DND-41 (cell line): ENCODE measurements at regions not wholly inside any gene's neighbourhood (a gene's known extent, or its start where the extent isn't known, plus 50 kb on each side); places are given as distances from the start of the nearest gene placed in this dataset.

ENCODE experiments used
- ATAC-seq: fragments of 200-7000 bp; cut with Tn5 transposase; 3 replicates; pipeline ENCODE4 v1.9.1; 2021; ENCODE audit warnings: low read depth; ENCODE audit not compliant: insufficient read depth
- DNase-seq: peaks from one replicate; pipeline ENCODE4 v3.0.0-alpha.2; 2020
- H2AFZ ChIP-seq: 2 replicates; pipeline ENCODE4 v1.6.0; 2012; ENCODE audit warnings: low read depth, low read length
- H3K27ac ChIP-seq: 2 replicates; pipeline ENCODE4 v1.5.1; 2012; ENCODE audit warnings: low read length, inconsistent platforms
- H3K27me3 ChIP-seq: fragments of 200-600 bp; sonication (generic); 2 replicates; pipeline ENCODE4 v1.6.0; 2012; ENCODE audit warnings: low read length, mild to moderate bottlenecking, inconsistent platforms; ENCODE audit not compliant: insufficient read depth, poor library complexity
- H3K36me3 ChIP-seq: 2 replicates; pipeline ENCODE4 v1.5.1; 2012; ENCODE audit warnings: low read length, inconsistent platforms; ENCODE audit not compliant: insufficient read depth
- H3K4me1 ChIP-seq: 2 replicates; pipeline ENCODE4 v1.5.1; 2012; ENCODE audit warnings: mild to moderate bottlenecking, low read length; ENCODE audit not compliant: insufficient read depth
- H3K4me2 ChIP-seq: 2 replicates; pipeline ENCODE4 v1.6.0; 2012; ENCODE audit warnings: mild to moderate bottlenecking, moderate library complexity, low read length, inconsistent platforms; ENCODE audit not compliant: insufficient read depth
- H3K4me3 ChIP-seq, 2 experiments: fragments of 200-600 bp in 1 of 2; shearing (Covaris generic) in 1 of 2; 2 replicates each; pipeline ENCODE4 v1.5.1; 2012 to 2016; ENCODE audit warnings: inconsistent platforms in 2 of 2, low read length in 2 of 2, mild to moderate bottlenecking in 2 of 2, low read depth in 1 of 2, moderate library complexity in 1 of 2
- H3K79me2 ChIP-seq: 2 replicates; pipeline ENCODE4 v1.6.0; 2012; ENCODE audit warnings: low read length, inconsistent platforms; ENCODE audit not compliant: insufficient read depth
- H3K9ac ChIP-seq: 2 replicates; pipeline ENCODE4 v1.6.0; 2012; ENCODE audit warnings: low read depth, mild to moderate bottlenecking, inconsistent platforms, low read length, moderate library complexity
- H3K9me3 ChIP-seq: 2 replicates; pipeline ENCODE4 v1.5.1; 2012; ENCODE audit warnings: low read length, moderate library complexity, mild to moderate bottlenecking, inconsistent platforms; ENCODE audit not compliant: insufficient read depth, severe bottlenecking
- H4K20me1 ChIP-seq: 2 replicates; pipeline ENCODE4 v1.6.0; 2012; ENCODE audit warnings: low read length; ENCODE audit not compliant: insufficient read depth
- EZH2 ChIP-seq: IDR thresholded peaks from 3 replicates; pipeline ENCODE4 v1.6.1; 2012; ENCODE audit warnings: borderline replicate concordance, low read depth, mild to moderate bottlenecking, moderate library complexity, low read length, inconsistent platforms; ENCODE audit not compliant: severe bottlenecking
- TF ChIP-seq, protein P1 (sequence below): IDR thresholded peaks from 2 replicates; pipeline ENCODE4 v1.5.1; 2012; ENCODE audit warnings: borderline replicate concordance, low read length, moderate library complexity, mild to moderate bottlenecking; ENCODE audit not compliant: poor library complexity, severe bottlenecking; ENCODE audit errors: extremely low read depth

GRCh38 chr20:24095756-24096155, 107.2 kb upstream of the GGTLC1 start:
- Histone ChIP-seq H3K79me2 (no peaks in the 10 kb centered on the region), H2AFZ (no peak overlapping the region), H3K27ac (no peak overlapping the region), H4K20me1 (no peaks in the 10 kb centered on the region), H3K9me3 (no peaks in the 10 kb centered on the region), H3K27me3 (no peaks in the 10 kb centered on the region), H3K4me1 (no peaks in the 10 kb centered on the region), H3K4me3 (no peak overlapping the region), H3K36me3 (no peaks in the 10 kb centered on the region), H3K9ac (no peak overlapping the region), H3K4me2 (no peak overlapping the region)
- no peak for TF ChIP-seq EZH2
- TF ChIP-seq, protein P1, sequence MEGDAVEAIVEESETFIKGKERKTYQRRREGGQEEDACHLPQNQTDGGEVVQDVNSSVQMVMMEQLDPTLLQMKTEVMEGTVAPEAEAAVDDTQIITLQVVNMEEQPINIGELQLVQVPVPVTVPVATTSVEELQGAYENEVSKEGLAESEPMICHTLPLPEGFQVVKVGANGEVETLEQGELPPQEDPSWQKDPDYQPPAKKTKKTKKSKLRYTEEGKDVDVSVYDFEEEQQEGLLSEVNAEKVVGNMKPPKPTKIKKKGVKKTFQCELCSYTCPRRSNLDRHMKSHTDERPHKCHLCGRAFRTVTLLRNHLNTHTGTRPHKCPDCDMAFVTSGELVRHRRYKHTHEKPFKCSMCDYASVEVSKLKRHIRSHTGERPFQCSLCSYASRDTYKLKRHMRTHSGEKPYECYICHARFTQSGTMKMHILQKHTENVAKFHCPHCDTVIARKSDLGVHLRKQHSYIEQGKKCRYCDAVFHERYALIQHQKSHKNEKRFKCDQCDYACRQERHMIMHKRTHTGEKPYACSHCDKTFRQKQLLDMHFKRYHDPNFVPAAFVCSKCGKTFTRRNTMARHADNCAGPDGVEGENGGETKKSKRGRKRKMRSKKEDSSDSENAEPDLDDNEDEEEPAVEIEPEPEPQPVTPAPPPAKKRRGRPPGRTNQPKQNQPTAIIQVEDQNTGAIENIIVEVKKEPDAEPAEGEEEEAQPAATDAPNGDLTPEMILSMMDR = no peak
- no peak for ATAC-seq
- DNase-seq = no peak

DNA sequence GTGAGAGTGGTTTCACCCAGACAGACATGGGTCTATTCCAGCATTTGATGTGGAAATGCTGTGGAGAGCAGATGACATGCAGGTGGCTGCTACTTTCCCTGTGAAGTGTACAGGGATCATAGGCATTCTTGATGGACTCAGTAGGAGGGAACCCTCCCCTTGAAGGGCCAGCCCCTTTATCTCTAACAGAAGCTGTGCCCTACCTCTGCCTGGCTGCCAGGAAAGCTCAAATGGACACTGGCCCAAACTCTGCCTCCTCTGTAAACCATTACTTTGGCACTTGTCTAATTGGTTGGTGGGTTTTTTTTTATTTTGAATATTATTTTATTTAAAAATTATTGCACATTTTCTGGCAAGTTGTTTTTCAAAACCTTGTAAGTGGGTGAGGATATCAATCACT, 106.7 kb upstream of the GGTLC1 start:
- no peaks in the 10 kb centered on the region for H3K27me3 ChIP-seq
- no peak overlapping the region for H3K27ac ChIP-seq
- ATAC-seq (peak; percentile 31; the same call in 1 of the 3 replicates), DNase-seq (no peak)
- H3K9ac ChIP-seq = no peak overlapping the region
- H4K20me1 ChIP-seq = no peaks in the 10 kb centered on the region
- H3K4me2 ChIP-seq = no peak overlapping the region
- no peaks in the 10 kb centered on the region for H3K79me2 ChIP-seq
- H3K9me3 ChIP-seq = no peaks in the 10 kb centered on the region
- no peak overlapping the region for H3K4me3 ChIP-seq
- TF ChIP-seq, protein P1 = no peak
- TF ChIP-seq EZH2 = no peak
- H3K4me1 ChIP-seq = no peaks in the 10 kb centered on the region
- no peak overlapping the region for H2AFZ ChIP-seq
- H3K36me3 ChIP-seq = no peaks in the 10 kb centered on the region

GRCh38 chr20:24089576-24089975, 101.0 kb upstream of the GGTLC1 start:
- Histone ChIP-seq H3K4me3 (no peak overlapping the region), H3K4me2 (no peak overlapping the region)
- no peak for ATAC-seq

More at GRCh38 chr20:24089576-24089975, 101.0 kb upstream of the GGTLC1 start:
- DNase-seq = no peak
- no peaks in the 10 kb centered on the region for H3K36me3 ChIP-seq
- TF ChIP-seq EZH2 = no peak
- TF ChIP-seq, protein P1 = no peak
- no peaks in the 10 kb centered on the region for H3K79me2 ChIP-seq
- no peaks in the 10 kb centered on the region for H3K9me3 ChIP-seq
- H4K20me1 ChIP-seq = no peaks in the 10 kb centered on the region
- H3K4me1 ChIP-seq = no peaks in the 10 kb centered on the region
- no peak overlapping the region for H3K27ac ChIP-seq
- H3K27me3 ChIP-seq = no peaks in the 10 kb centered on the region
- 0 out of 2 replicates have a peak overlapping the region, but pooled peaks have one; percentile 14 for H2AFZ ChIP-seq
- no peak overlapping the region for H3K9ac ChIP-seq
